Lung (tissue), 11 donors: ENCODE measurements at regions not wholly inside any gene's neighbourhood (a gene's known extent, or its start where the extent isn't known, plus 50 kb on each side); places are given as distances from the start of the nearest gene placed in this dataset.

Experiments
- ATAC-seq: fragments of 200-7000 bp; cut with Tn5 transposase; one replicate; pipeline ENCODE4 v1.9.1; 2020; ENCODE audit warnings: moderate number of reproducible peaks; ENCODE audit not compliant: insufficient read depth, low FRiP score
- DNase-seq, 3 donors: peaks; one replicate each; pipeline ENCODE4 v3.0.0-alpha.2; 2013 to 2017
- H3K27ac ChIP-seq, 2 donors: one replicate each; pipeline ENCODE4 v1.5.1; 2013; ENCODE audit warnings: mild to moderate bottlenecking in 2 of 2, moderate library complexity in 2 of 2, control low read depth in 1 of 2, inconsistent platforms in 1 of 2, low read depth in 1 of 2, low read length in 1 of 2
- H3K27me3 ChIP-seq, 3 donors: one replicate each; pipeline ENCODE4 v1.5.1; 2013; ENCODE audit warnings: low read length in 2 of 3; ENCODE audit not compliant: control insufficient read depth in 3 of 3, insufficient read depth in 3 of 3
- H3K36me3 ChIP-seq, 4 donors: one replicate each; pipeline ENCODE4 v1.5.1; 2013; ENCODE audit warnings: low read length in 4 of 4, mild to moderate bottlenecking in 1 of 4, moderate library complexity in 1 of 4; ENCODE audit not compliant: control insufficient read depth in 4 of 4, insufficient read depth in 4 of 4
- H3K4me1 ChIP-seq, 5 donors: one replicate each; pipeline ENCODE4 v1.5.1; 2013; ENCODE audit warnings: low read length in 5 of 5, mild to moderate bottlenecking in 2 of 5, moderate library complexity in 1 of 5; ENCODE audit not compliant: control insufficient read depth in 5 of 5, insufficient read depth in 5 of 5
- H3K4me3 ChIP-seq: one replicate; pipeline ENCODE4 v1.5.1; 2013; ENCODE audit warnings: mild to moderate bottlenecking, control low read depth, moderate library complexity
- H3K9ac ChIP-seq, 2 donors: one replicate each; pipeline ENCODE4 v1.5.1; 2013; ENCODE audit warnings: low read length in 2 of 2, control low read depth in 1 of 2; ENCODE audit not compliant: insufficient read depth in 1 of 2
- H3K9me3 ChIP-seq, 4 donors: one replicate each; pipeline ENCODE4 v1.5.1; 2013; ENCODE audit warnings: low read length in 3 of 4, mild to moderate bottlenecking in 1 of 4, moderate library complexity in 1 of 4; ENCODE audit not compliant: control insufficient read depth in 4 of 4, insufficient read depth in 3 of 4
- CTCF ChIP-seq: IDR thresholded peaks from 2 replicates; pipeline ENCODE4 v1.5.1; 2012; ENCODE audit warnings: mild to moderate bottlenecking; ENCODE audit errors: control extremely low read depth, extremely low read depth
- WGBS, 2 donors: extraction: QIAGEN DNeasy Blood & Tissue Kit; methylation state at CpG; one replicate each; pipeline ENCODE4 v1.1.7; 2013; 5-methylcytosine and 5-hydroxymethylcytosine counted together
- donor health status: control.
- donor health status: control.
- donor health status: Bipolar disorder and iron deficiency.
- donor health status: healthy.
- donor health status: DM: yes; HTN: yes; CAD: no.

DNA sequence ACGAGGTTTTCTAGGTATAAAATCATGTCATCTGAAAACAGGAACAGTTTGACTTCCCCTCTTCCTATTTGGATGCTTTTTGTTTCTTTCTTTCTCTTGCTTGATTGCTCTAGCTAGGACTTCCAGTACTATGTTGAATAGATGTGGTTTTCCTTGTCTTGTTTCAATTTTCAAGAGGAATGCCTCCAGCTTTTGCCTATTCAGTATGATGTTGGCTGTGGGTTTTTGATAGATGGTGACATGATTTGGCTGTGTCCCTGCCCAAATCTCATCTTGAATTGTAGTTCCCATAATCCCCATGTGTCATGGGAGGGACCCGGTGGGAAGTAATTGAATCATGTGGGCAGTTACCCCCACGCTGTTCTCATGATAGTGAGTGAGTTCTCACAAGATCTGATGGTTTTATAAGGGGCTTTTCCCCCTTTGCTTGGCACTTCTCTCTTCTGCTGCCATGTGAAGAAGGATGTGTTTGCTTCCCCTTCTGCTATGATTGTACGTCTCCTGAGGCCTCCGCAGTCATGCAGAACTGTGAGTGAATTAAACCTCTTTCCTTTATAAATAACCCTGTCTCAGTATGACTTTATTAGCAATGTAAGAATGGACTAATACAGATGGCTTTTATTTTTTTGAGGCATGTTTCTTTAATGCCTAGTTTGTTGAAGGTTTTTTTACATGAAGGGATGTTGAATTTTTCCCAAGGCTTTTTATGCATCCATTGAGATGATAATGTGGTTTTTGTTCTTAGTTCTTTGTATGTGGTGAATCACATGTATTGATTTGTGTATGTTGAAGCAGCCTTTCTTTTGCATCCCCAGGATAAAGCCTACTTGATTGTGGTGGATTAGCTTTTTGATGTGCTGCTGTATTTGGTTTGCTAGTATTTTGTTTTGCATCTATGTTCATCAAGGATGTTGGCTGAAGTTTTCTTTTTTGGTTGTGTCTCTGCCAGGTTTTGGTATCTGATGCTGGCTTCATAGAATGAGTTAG is 239.1 kb downstream of the THBS2 start:
- Histone ChIP-seq H3K4me1 (no peaks in the 10 kb centered on the region), H3K27me3 (no peaks in the 10 kb centered on the region), H3K27ac (no peak overlapping the region), H3K36me3 (no peaks in the 10 kb centered on the region), H3K4me3 (no peak overlapping the region), H3K9me3 (peaks cover 0 to 7% (median 4%) of the 10 kb centered on the region in 4 donors), H3K9ac (no peak overlapping the region)
- WGBS, 2 donors = 78 to 81% methylated on average over 5 of the region's 5 CpGs
- TF ChIP-seq CTCF = no peak
- ATAC-seq (no peak), DNase-seq (no peak)

- Histone ChIP-seq H3K4me1 (peaks cover 0 to 4% (median 0%) of the 10 kb centered on the region in 5 donors), H3K27me3 (no peaks in the 10 kb centered on the region), H3K9ac (no peak overlapping the region), H3K4me3 (no peak overlapping the region), H3K9me3 (no peaks in the 10 kb centered on the region), H3K36me3 (no peaks in the 10 kb centered on the region), H3K27ac (no peak overlapping the region)
- WGBS, 2 donors = 73 to 74% methylated on average over 3 of the region's 3 CpGs
- no peak for TF ChIP-seq CTCF
- ATAC-seq (no peak), DNase-seq (no peak)
Measured at GRCh38 chr6:169009628-169010027, 244.0 kb downstream of the THBS2 start.

DNA sequence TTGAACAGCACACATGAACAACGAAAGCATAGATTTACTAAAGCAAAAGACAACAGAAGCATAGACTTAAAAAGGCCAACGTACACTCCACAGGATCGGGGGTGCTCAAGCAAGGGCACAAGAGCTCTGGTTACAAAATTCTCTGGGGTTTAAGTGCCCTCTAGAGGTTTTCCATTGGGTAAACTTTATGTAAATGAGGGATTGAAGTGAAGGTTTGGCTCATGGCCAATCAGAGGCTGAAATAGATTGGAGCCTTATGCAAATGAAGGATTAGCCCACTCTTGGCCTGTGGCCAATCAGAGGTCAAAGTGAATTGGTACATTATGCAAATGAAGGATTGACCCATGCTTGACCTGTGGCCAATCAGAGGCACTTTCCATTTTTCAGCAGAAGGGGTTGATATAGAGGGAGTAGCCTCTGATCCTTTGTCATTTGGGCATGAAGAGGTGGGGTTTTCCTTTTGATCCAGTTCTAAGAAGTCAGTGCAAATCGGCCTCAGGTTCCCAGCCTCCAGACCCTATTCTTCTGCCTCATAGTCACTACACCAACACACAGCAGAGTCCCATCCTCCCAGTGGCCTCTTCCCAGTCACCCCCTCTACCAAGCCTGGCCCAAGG is 244.9 kb downstream of the THBS2 start:
- WGBS, 2 donors = 51 to 76% methylated on average over 4 of the region's 4 CpGs
- Histone ChIP-seq H3K4me3 (no peak overlapping the region), H3K4me1 (peaks cover 0 to 4% (median 0%) of the 10 kb centered on the region in 5 donors), H3K27ac (no peak overlapping the region), H3K9me3 (no peaks in the 10 kb centered on the region), H3K9ac (no peak overlapping the region), H3K36me3 (no peaks in the 10 kb centered on the region), H3K27me3 (no peaks in the 10 kb centered on the region)
- no peak for ATAC-seq
- peak in 2 of 3 donors; percentile 40 to 54 for DNase-seq
- TF ChIP-seq CTCF = no peak
